A673 (cell line): ENCODE measurements at regions not wholly inside any gene's neighbourhood (a gene's known extent, or its start where the extent isn't known, plus 50 kb on each side); places are given as distances from the start of the nearest gene placed in this dataset.

Source experiments
- BruUV-seq: library from RNA; stranded (reverse); fragments of 400-500 nt; replicated peaks from 2 replicates; lab custom pipeline; 2021; lab: Mats Ljungman, UMichigan
- CTCF ChIA-PET: fragments of 300-600 bp; sonication (Branson Sonifier 250); formaldehyde crosslinking; loops from one replicate; lab custom pipeline; 2022; ENCODE audit warnings: antibody characterized with exemption; lab: Charles Lee
- POLR2A ChIA-PET: fragments of 300-600 bp; sonication (Branson Sonifier 250); formaldehyde crosslinking; loops from one replicate; lab custom pipeline; 2022; ENCODE audit warnings: antibody characterized with exemption; ENCODE audit not compliant: low non-redundant PET; lab: Charles Lee
- DNase-seq: peaks from one replicate; pipeline ENCODE4 v3.0.0-alpha.2; 2015; ENCODE audit warnings: low spot score
- H3K27ac ChIP-seq: fragments of 200-600 bp; sonication (generic); 2 replicates; pipeline ENCODE4 v1.5.1; 2016; ENCODE audit warnings: mixed run types, low read depth, mild to moderate bottlenecking, mixed read lengths, antibody characterized with exemption, low read length; ENCODE audit not compliant: poor library complexity, severe bottlenecking
- H3K27me3 ChIP-seq: fragments of 200-600 bp; sonication (generic); replicated peaks from 2 replicates; pipeline ENCODE4 v1.6.1; 2017; ENCODE audit warnings: mixed run types, low read depth, mild to moderate bottlenecking, mixed read lengths, antibody characterized with exemption, low read length; ENCODE audit not compliant: insufficient read depth, poor library complexity
- H3K36me3 ChIP-seq: fragments of 200-600 bp; sonication (generic); 2 replicates; pipeline ENCODE4 v1.6.1; 2016; ENCODE audit warnings: mixed run types, mild to moderate bottlenecking, mixed read lengths, antibody characterized with exemption, low read length; ENCODE audit not compliant: insufficient read depth, poor library complexity, severe bottlenecking
- H3K4me1 ChIP-seq: fragments of 200-600 bp; sonication (generic); 2 replicates; pipeline ENCODE4 v1.6.1; 2017; ENCODE audit warnings: mixed run types, mild to moderate bottlenecking, mixed read lengths, antibody characterized with exemption, low read length; ENCODE audit not compliant: insufficient read depth, poor library complexity, severe bottlenecking
- H3K4me3 ChIP-seq: fragments of 200-600 bp; sonication (generic); 2 replicates; pipeline ENCODE4 v1.5.1; 2016; ENCODE audit warnings: low read depth, mixed run types, mild to moderate bottlenecking, mixed read lengths, low read length; ENCODE audit not compliant: poor library complexity, severe bottlenecking
- H3K9me3 ChIP-seq: fragments of 200-600 bp; sonication (generic); 2 replicates; pipeline ENCODE4 v1.6.1; 2016; ENCODE audit warnings: mixed run types, low read depth, mild to moderate bottlenecking, mixed read lengths, antibody characterized with exemption, low read length; ENCODE audit not compliant: poor library complexity, severe bottlenecking
- EZH2 ChIP-seq: fragments of 200-600 bp; sonication (generic); IDR thresholded peaks from 2 replicates; pipeline ENCODE4 v1.6.1; 2017; ENCODE audit warnings: borderline replicate concordance, low read depth, mild to moderate bottlenecking, mixed read lengths, antibody characterized with exemption, low read length; ENCODE audit not compliant: poor library complexity, severe bottlenecking
- intact Hi-C: fragments of 100-400 bp; cut with micrococcal nuclease; formaldehyde crosslinking; loops from one replicate; pipeline ENCODE4 v1.10.0; 2022; ENCODE audit not compliant: unreplicated experiment
- TF ChIP-seq, protein P1 (sequence below): fragments of 300-800, 200-600 bp; sonication (generic); conservative IDR thresholded peaks from 2 replicates; pipeline ENCODE4 v1.5.1; 2017; ENCODE audit warnings: low read depth, mild to moderate bottlenecking, antibody characterized with exemption, low read length, moderate library complexity, mixed read lengths

DNA sequence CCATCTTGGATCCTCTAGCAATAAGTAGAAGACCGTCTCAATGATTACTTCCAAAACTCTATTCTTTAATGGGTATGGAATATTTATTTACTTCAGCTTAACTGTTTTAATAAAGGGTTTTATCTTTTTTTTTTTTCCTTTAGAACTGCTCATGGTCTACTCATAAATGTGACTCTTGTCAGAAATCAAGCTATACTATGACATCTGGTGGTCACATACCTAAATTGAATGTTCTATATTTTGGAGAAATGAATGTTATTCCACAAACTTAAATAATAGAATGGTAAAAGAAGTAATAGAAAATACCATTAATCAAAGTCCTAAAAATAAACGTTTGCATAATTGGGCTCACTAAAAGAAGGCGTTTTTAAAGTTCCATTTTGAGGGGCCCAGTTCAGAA lies 131.2 kb upstream of the PLCXD3 start:
- peak; percentile 27 for DNase-seq
- intact Hi-C loops, result loop anchor here (2.0 to 10.0 kb wide), 2 partner anchors 327 to 371 kb away; no protein-coding TSS in a partner anchor
- H3K27me3 ChIP-seq, result no peaks in the 10 kb centered on the region
- no peak overlapping the region for H3K27ac ChIP-seq
- no peak overlapping the region for H3K4me3 ChIP-seq
- H3K4me1 ChIP-seq, result no peaks in the 10 kb centered on the region
- ChIA-PET CTCF (interaction anchor here (0.6 to 1.3 kb wide), 5 partner anchors 11 to 737 kb away, joined by 3 to 10 read pairs (median 4); no protein-coding TSS in a partner anchor), POLR2A (no interaction called here)
- H3K36me3 ChIP-seq, result no peaks in the 10 kb centered on the region
- H3K9me3 ChIP-seq, result no peaks in the 10 kb centered on the region
- TF ChIP-seq, protein P1, sequence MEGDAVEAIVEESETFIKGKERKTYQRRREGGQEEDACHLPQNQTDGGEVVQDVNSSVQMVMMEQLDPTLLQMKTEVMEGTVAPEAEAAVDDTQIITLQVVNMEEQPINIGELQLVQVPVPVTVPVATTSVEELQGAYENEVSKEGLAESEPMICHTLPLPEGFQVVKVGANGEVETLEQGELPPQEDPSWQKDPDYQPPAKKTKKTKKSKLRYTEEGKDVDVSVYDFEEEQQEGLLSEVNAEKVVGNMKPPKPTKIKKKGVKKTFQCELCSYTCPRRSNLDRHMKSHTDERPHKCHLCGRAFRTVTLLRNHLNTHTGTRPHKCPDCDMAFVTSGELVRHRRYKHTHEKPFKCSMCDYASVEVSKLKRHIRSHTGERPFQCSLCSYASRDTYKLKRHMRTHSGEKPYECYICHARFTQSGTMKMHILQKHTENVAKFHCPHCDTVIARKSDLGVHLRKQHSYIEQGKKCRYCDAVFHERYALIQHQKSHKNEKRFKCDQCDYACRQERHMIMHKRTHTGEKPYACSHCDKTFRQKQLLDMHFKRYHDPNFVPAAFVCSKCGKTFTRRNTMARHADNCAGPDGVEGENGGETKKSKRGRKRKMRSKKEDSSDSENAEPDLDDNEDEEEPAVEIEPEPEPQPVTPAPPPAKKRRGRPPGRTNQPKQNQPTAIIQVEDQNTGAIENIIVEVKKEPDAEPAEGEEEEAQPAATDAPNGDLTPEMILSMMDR, result peak; percentile 45; the same call in 1 of the 2 replicates
- no peak for TF ChIP-seq EZH2
- BruUV-seq, result no TSS peak

DNA sequence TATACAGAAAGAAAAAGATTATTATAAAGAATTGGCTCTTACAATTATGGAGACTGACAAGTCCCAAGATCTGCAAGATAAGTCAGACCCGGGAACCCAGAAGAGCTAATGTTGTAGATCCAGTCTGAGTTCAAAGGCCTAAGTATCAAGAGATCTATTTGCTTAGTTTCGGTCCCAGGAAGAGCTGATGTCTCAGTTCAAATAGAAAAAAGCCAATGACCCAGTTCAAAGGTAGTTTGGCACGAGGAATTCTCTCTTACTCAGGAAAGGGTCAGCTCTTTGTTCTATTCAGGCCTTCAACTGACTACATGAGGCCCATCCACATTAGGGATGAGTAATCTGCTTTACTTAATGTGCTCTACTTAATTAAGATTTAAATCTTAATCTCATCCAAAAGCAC lies 128.3 kb upstream of the PLCXD3 start:
- no peak overlapping the region for H3K4me3 ChIP-seq
- POLR2A ChIA-PET, result no interaction called here
- H3K36me3 ChIP-seq, result no peaks in the 10 kb centered on the region
- no peaks in the 10 kb centered on the region for H3K4me1 ChIP-seq
- TF ChIP-seq EZH2, result no peak
- TF ChIP-seq, protein P1, result no peak
- H3K9me3 ChIP-seq, result no peaks in the 10 kb centered on the region
- H3K27ac ChIP-seq, result no peak overlapping the region
- BruUV-seq, result no TSS peak
- no peaks in the 10 kb centered on the region for H3K27me3 ChIP-seq
- intact Hi-C loops, result no loop called here
- no peak for DNase-seq
- CTCF ChIA-PET, result no interaction called here

DNA sequence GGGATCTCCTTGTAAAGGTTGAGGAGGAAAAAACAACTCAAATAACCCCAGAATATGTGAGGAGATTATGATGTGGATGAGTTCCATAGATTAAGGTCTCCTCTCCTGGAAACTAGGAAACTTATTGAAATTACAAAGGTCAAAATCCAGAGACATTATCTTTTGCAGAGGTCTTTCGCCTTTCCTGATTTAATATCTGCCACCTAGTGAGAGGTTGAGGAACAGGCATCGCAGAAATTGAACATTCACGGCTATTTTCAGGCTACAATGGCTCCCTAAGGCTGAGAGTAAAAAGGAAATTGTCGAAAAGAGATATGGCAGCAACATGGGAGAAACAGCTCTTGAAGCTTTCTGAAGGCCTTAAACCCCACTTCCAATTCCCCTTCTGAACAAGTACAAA lies 127.5 kb upstream of the PLCXD3 start:
- no TSS peak for BruUV-seq
- no peaks in the 10 kb centered on the region for H3K27me3 ChIP-seq
- ChIA-PET POLR2A (no interaction called here), CTCF (interaction anchor here (0.6 kb wide), 1 partner anchor 733 kb away, joined by 3 read pairs; no protein-coding TSS in a partner anchor)
- H3K27ac ChIP-seq, result no peak overlapping the region
- TF ChIP-seq EZH2, result no peak
- TF ChIP-seq, protein P1, result peak; percentile 54
- H3K9me3 ChIP-seq, result no peaks in the 10 kb centered on the region
- no peaks in the 10 kb centered on the region for H3K4me1 ChIP-seq
- H3K36me3 ChIP-seq, result no peaks in the 10 kb centered on the region
- intact Hi-C loops, result loop anchor here (2.0 kb wide), 1 partner anchor 733 kb away; no protein-coding TSS in a partner anchor
- H3K4me3 ChIP-seq, result no peak overlapping the region
- DNase-seq, result peak; percentile 16
